GM23338 (cell line): ENCODE measurements at regions not wholly inside any gene's neighbourhood (a gene's known extent, or its start where the extent isn't known, plus 50 kb on each side); places are given as distances from the start of the nearest gene placed in this dataset.

ENCODE experiments used
- ATAC-seq: fragments of 200-7000 bp; cut with Tn5 transposase; 3 replicates; pipeline ENCODE4 v1.9.1; 2020
- DNase-seq: peaks from one replicate; pipeline ENCODE4 v3.0.0-alpha.2; 2015; ENCODE audit warnings: low spot score
- H2AFZ ChIP-seq: fragments of 200-600 bp; sonication (generic); 2 replicates; pipeline ENCODE4 v1.8.0; 2016; ENCODE audit warnings: antibody characterized with exemption, mild to moderate bottlenecking, moderate library complexity
- H3F3A ChIP-seq: fragments of 200-600 bp; sonication (generic); replicated peaks from 2 replicates; pipeline ENCODE4 v1.8.0; 2017; ENCODE audit warnings: antibody characterized with exemption, mixed run types, low read depth
- H3K27ac ChIP-seq: fragments of 200-600 bp; sonication (generic); 2 replicates; pipeline ENCODE4 v1.6.1; 2016; ENCODE audit warnings: low read depth
- H3K27me3 ChIP-seq: fragments of 200-600 bp; sonication (generic); 2 replicates; pipeline ENCODE4 v1.8.0; 2016; ENCODE audit warnings: mild to moderate bottlenecking, mixed run types, moderate library complexity; ENCODE audit not compliant: insufficient read depth
- H3K36me3 ChIP-seq: fragments of 200-600 bp; sonication (generic); 2 replicates; pipeline ENCODE4 v1.8.0; 2016; ENCODE audit warnings: mild to moderate bottlenecking; ENCODE audit not compliant: insufficient read depth
- H3K4me1 ChIP-seq: fragments of 200-600 bp; sonication (generic); 2 replicates; pipeline ENCODE4 v1.8.0; 2016; ENCODE audit warnings: mild to moderate bottlenecking, moderate library complexity; ENCODE audit not compliant: insufficient read depth
- H3K4me2 ChIP-seq: fragments of 200-600 bp; sonication (generic); 2 replicates; pipeline ENCODE4 v1.7.1; 2017; ENCODE audit warnings: mixed run types
- H3K4me3 ChIP-seq: fragments of 200-600 bp; sonication (generic); 2 replicates; pipeline ENCODE4 v1.6.1; 2016; ENCODE audit warnings: mixed run types
- H3K79me2 ChIP-seq: fragments of 200-600 bp; sonication (generic); replicated peaks from 2 replicates; pipeline ENCODE4 v1.8.0; 2017; ENCODE audit warnings: mild to moderate bottlenecking; ENCODE audit not compliant: insufficient read depth
- H3K9me2 ChIP-seq: fragments of 200-600 bp; sonication (generic); 2 replicates; pipeline ENCODE4 v1.8.0; 2017; ENCODE audit not compliant: insufficient read depth
- H4K20me1 ChIP-seq: fragments of 200-600 bp; sonication (generic); replicated peaks from 2 replicates; pipeline ENCODE4 v1.8.0; 2017; ENCODE audit warnings: mild to moderate bottlenecking; ENCODE audit not compliant: insufficient read depth
- H3K27ac Mint-ChIP-seq: 2 replicates; pipeline ENCODE4 v1.8.0; 2020; ENCODE audit warnings: inconsistent platforms, mild to moderate bottlenecking, moderate library complexity, mixed read lengths
- H3K27me3 Mint-ChIP-seq: 3 replicates; pipeline ENCODE4 v1.8.0; 2022; ENCODE audit warnings: low read depth, mild to moderate bottlenecking, moderate library complexity, mixed read lengths, inconsistent platforms; ENCODE audit not compliant: insufficient read depth, poor library complexity
- H3K36me3 Mint-ChIP-seq: 3 replicates; pipeline ENCODE4 v1.8.0; 2021; ENCODE audit warnings: low read depth, mild to moderate bottlenecking, inconsistent platforms, moderate library complexity, mixed read lengths
- H3K4me1 Mint-ChIP-seq: 3 replicates; pipeline ENCODE4 v1.8.0; 2020; ENCODE audit warnings: mild to moderate bottlenecking, inconsistent platforms, mixed read lengths
- H3K4me3 Mint-ChIP-seq: 3 replicates; pipeline ENCODE4 v1.8.0; 2021; ENCODE audit warnings: moderate library complexity, mild to moderate bottlenecking, inconsistent platforms, mixed read lengths
- H3K9me3 Mint-ChIP-seq: 3 replicates; pipeline ENCODE4 v1.8.0; 2020; ENCODE audit warnings: moderate library complexity, mild to moderate bottlenecking, inconsistent platforms, mixed read lengths
- CREB1 ChIP-seq: fragments of 250-450 bp; sonication (Bioruptor Pico); IDR thresholded peaks from 2 replicates; pipeline ENCODE4 v1.5.0; 2020; ENCODE audit warnings: low read depth, mild to moderate bottlenecking, moderate library complexity
- EZH2 ChIP-seq: fragments of 200-600 bp; sonication (generic); IDR thresholded peaks from one replicate; pipeline ENCODE4 v1.8.0; 2017; ENCODE audit warnings: antibody characterized with exemption, mild to moderate bottlenecking, low read depth; ENCODE audit not compliant: unreplicated experiment
- JUNB ChIP-seq: IDR thresholded peaks from one replicate; pipeline ENCODE4 v1.6.1; 2016; ENCODE audit warnings: antibody characterized with exemption; ENCODE audit not compliant: unreplicated experiment
- NANOG ChIP-seq: IDR thresholded peaks from 2 replicates; pipeline ENCODE4 v1.6.1; 2016; ENCODE audit warnings: antibody characterized with exemption, borderline replicate concordance
- POLR2AphosphoS5 ChIP-seq: IDR thresholded peaks from 2 replicates; pipeline ENCODE4 v1.6.1; 2016; ENCODE audit warnings: antibody characterized with exemption, low read depth
- REST ChIP-seq: IDR thresholded peaks from one replicate; pipeline ENCODE4 v1.6.1; 2018; ENCODE audit warnings: antibody characterized with exemption; ENCODE audit not compliant: unreplicated experiment
- STAT1 ChIP-seq: IDR thresholded peaks from one replicate; pipeline ENCODE4 v1.6.1; 2016; ENCODE audit warnings: antibody characterized with exemption; ENCODE audit not compliant: unreplicated experiment
- ZNF462 ChIP-seq: fragments of 250-450 bp; sonication (Bioruptor Pico); IDR thresholded peaks from 2 replicates; pipeline ENCODE4 v1.5.0; 2020; ENCODE audit warnings: mild to moderate bottlenecking, moderate library complexity

GRCh38 chr1:78291872-78292271 lies 198.9 kb upstream of the PTGFR start (continued):
- TF ChIP-seq ZNF462 (no peak), STAT1 (no peak), EZH2 (no peak), JUNB (no peak), NANOG (no peak), REST (no peak), CREB1 (CRISPR knock-in tag) (no peak)

- no peak for ATAC-seq
- 0 out of 3 replicates have a peak, but pooled peaks cover 8% of the 10 kb centered on the region for H3K9me3 Mint-ChIP-seq
- TF ChIP-seq POLR2AphosphoS5 (no peak), STAT1 (no peak)
These were observed 198.4 kb upstream of the PTGFR start for GRCh38 chr1:78292361-78292760.

More at GRCh38 chr1:78292361-78292760, 198.4 kb upstream of the PTGFR start:
- no peak overlapping the region for H3K4me3 Mint-ChIP-seq
- Histone ChIP-seq H3K36me3 (no peaks in the 10 kb centered on the region), H3K27me3 (no peaks in the 10 kb centered on the region), H3K4me1 (no peaks in the 10 kb centered on the region), H3K4me3 (no peak overlapping the region), H4K20me1 (no peaks in the 10 kb centered on the region), H3K4me2 (no peak overlapping the region), H2AFZ (no peak overlapping the region), H3K79me2 (no peaks in the 10 kb centered on the region), H3F3A (no peaks in the 10 kb centered on the region), H3K9me2 (peaks cover 4% of the 10 kb centered on the region), H3K27ac (no peak overlapping the region)
- no peaks in the 10 kb centered on the region for H3K4me1 Mint-ChIP-seq
- peaks cover 2% of the 10 kb centered on the region for H3K27me3 Mint-ChIP-seq
- H3K36me3 Mint-ChIP-seq, result 0 out of 3 replicates have a peak, but pooled peaks cover 3% of the 10 kb centered on the region
- no peak for DNase-seq
- no peak overlapping the region for H3K27ac Mint-ChIP-seq
